ENCODE measurements at regions not wholly inside any gene's neighbourhood (a gene's known extent, or its start where the extent isn't known, plus 50 kb on each side); places are given as distances from the start of the nearest gene placed in this dataset.

- H3K27ac Mint-ChIP-seq: no peak overlapping the region
- peaks cover 18% of the 10 kb centered on the region for H3K27me3 Mint-ChIP-seq
- DNase-seq (ENCODE audit: extremely low spot score, unreplicated experiment): no peak
- H3K36me3 Mint-ChIP-seq: no peaks in the 10 kb centered on the region
- no peak overlapping the region for H3K4me3 Mint-ChIP-seq
- TF ChIP-seq, protein P1, sequence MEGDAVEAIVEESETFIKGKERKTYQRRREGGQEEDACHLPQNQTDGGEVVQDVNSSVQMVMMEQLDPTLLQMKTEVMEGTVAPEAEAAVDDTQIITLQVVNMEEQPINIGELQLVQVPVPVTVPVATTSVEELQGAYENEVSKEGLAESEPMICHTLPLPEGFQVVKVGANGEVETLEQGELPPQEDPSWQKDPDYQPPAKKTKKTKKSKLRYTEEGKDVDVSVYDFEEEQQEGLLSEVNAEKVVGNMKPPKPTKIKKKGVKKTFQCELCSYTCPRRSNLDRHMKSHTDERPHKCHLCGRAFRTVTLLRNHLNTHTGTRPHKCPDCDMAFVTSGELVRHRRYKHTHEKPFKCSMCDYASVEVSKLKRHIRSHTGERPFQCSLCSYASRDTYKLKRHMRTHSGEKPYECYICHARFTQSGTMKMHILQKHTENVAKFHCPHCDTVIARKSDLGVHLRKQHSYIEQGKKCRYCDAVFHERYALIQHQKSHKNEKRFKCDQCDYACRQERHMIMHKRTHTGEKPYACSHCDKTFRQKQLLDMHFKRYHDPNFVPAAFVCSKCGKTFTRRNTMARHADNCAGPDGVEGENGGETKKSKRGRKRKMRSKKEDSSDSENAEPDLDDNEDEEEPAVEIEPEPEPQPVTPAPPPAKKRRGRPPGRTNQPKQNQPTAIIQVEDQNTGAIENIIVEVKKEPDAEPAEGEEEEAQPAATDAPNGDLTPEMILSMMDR (conservative IDR thresholded peaks at IDR 0.05): no peak
- H3K9me3 Mint-ChIP-seq: no peaks in the 10 kb centered on the region
- peaks cover 6% of the 10 kb centered on the region for H3K4me1 Mint-ChIP-seq (ENCODE audit: unreplicated experiment)
Observed at GRCh38 chr21:38753557-38753971, 52.2 kb upstream of the ETS2 start.

Measured in type B pancreatic cell (in vitro differentiated cells).